ENCODE measurements at regions not wholly inside any gene's neighbourhood (a gene's known extent, or its start where the extent isn't known, plus 50 kb on each side); places are given as distances from the start of the nearest gene placed in this dataset.

- no peak for DNase-seq (ENCODE audit: low read depth)
Measured at GRCh38 chr2:228864131-228864530, 407.0 kb downstream of the PID1 start.

GRCh38 chr2:228860601-228861285 lies 410.3 kb downstream of the PID1 start:
- no peak for DNase-seq (ENCODE audit: low read depth)

- DNase-seq (ENCODE audit: low read depth): no peak
Measured at GRCh38 chr2:228853151-228853550, 417.9 kb downstream of the PID1 start.

- no peak for DNase-seq (ENCODE audit: low read depth)
Measured at GRCh38 chr2:228848638-228849037, 422.4 kb downstream of the PID1 start.

- no peak for DNase-seq (ENCODE audit: low read depth)
Measured at GRCh38 chr2:228847684-228848083, 423.4 kb downstream of the PID1 start.

GRCh38 chr2:228846161-228846560 lies 424.9 kb downstream of the PID1 start:
- DNase-seq (ENCODE audit: low read depth): no peak

GRCh38 chr2:228845162-228845925 lies 425.7 kb downstream of the PID1 start:
- DNase-seq (ENCODE audit: low read depth): no peak

- no peak for DNase-seq (ENCODE audit: low read depth)
Measured at GRCh38 chr2:228841877-228842276, 429.2 kb downstream of the PID1 start.

GRCh38 chr2:228841475-228841874 lies 429.6 kb downstream of the PID1 start:
- no peak for DNase-seq (ENCODE audit: low read depth)

GRCh38 chr2:228840743-228841114 lies 430.4 kb downstream of the PID1 start:
- no peak for DNase-seq (ENCODE audit: low read depth)

GRCh38 chr2:228840113-228840742 lies 430.9 kb downstream of the PID1 start:
- no peak for DNase-seq (ENCODE audit: low read depth)

- no peak for DNase-seq (ENCODE audit: low read depth)
Measured at GRCh38 chr2:228839421-228839876, 431.6 kb downstream of the PID1 start.

- no peak for DNase-seq (ENCODE audit: low read depth)
Measured at GRCh38 chr2:228838819-228839218, 432.3 kb downstream of the PID1 start.

GRCh38 chr2:228828397-228828796 lies 442.7 kb downstream of the PID1 start:
- no peak for DNase-seq (ENCODE audit: low read depth)

GRCh38 chr2:228827056-228827700 lies 443.9 kb downstream of the PID1 start:
- DNase-seq (ENCODE audit: low read depth): peak; percentile 32

- peak; percentile 33 for DNase-seq (ENCODE audit: low read depth)
Measured at GRCh38 chr2:228819701-228820100, 451.4 kb downstream of the PID1 start.

GRCh38 chr2:228802181-228803071 lies 468.7 kb downstream of the PID1 start:
- no peak for DNase-seq (ENCODE audit: low read depth)

- no peak for DNase-seq (ENCODE audit: low read depth)
Measured at GRCh38 chr2:228801451-228801850, 469.6 kb downstream of the PID1 start.

GRCh38 chr2:228799208-228799588 lies 471.9 kb downstream of the PID1 start:
- DNase-seq (ENCODE audit: low read depth): no peak

- DNase-seq (ENCODE audit: low read depth): no peak
Measured at GRCh38 chr2:228798458-228799207, 472.5 kb downstream of the PID1 start.

- no peak for DNase-seq (ENCODE audit: low read depth)
Measured at GRCh38 chr2:228796386-228796785, 474.7 kb downstream of the PID1 start.

All from HS-5 (cell line).